SK-N-SH (cell line): ENCODE measurements at regions not wholly inside any gene's neighbourhood (a gene's known extent, or its start where the extent isn't known, plus 50 kb on each side); places are given as distances from the start of the nearest gene placed in this dataset.

Experiments
- CTCF ChIA-PET: fragments of 300-600, 350-600 bp; formaldehyde crosslinking; extraction: SDS; loops from one replicate; lab custom pipeline; 2021; lab: Yijun Ruan, JAX
- POLR2A ChIA-PET: fragments of 350-600 bp; sonication (Branson Sonifier 250); formaldehyde crosslinking; extraction: SDS; loops from one replicate; lab custom pipeline; 2020; ENCODE audit warnings: antibody characterized with exemption, inconsistent platforms; lab: Yijun Ruan, JAX
- DNase-seq: peaks from one replicate; pipeline ENCODE4 v3.0.0; 2012
- H2AFZ ChIP-seq: fragments of 200-600 bp; sonication (generic); 2 replicates; pipeline ENCODE4 v1.8.1; 2016; ENCODE audit warnings: antibody characterized with exemption, mild to moderate bottlenecking, low read depth
- H3F3A ChIP-seq: fragments of 200-600 bp; sonication (generic); replicated peaks from 2 replicates; pipeline ENCODE3; 2016; ENCODE audit warnings: antibody characterized with exemption, mild to moderate bottlenecking; ENCODE audit not compliant: insufficient read depth
- H3K27ac ChIP-seq, 2 experiments: fragments of 200-500 bp in 1 of 2; fragments of 200-600 bp in 1 of 2; sonication (Bioruptor generic) in 1 of 2; sonication (generic), shearing (Covaris generic) in 1 of 2; 2 replicates each; pipeline versions ENCODE4 v1.5.1 to v1.6.1; 2014 to 2016; ENCODE audit warnings: low read depth in 2 of 2, inconsistent platforms in 1 of 2, low read length in 1 of 2, mild to moderate bottlenecking in 1 of 2, mixed read lengths in 1 of 2
- H3K27me3 ChIP-seq: fragments of 200-600 bp; sonication (generic), shearing (Covaris generic); 2 replicates; pipeline ENCODE4 v1.6.1; 2016; ENCODE audit warnings: mixed run types; ENCODE audit not compliant: insufficient read depth
- H3K36me3 ChIP-seq, 2 experiments: fragments of 200-500 bp in 1 of 2; fragments of 200-600 bp in 1 of 2; sonication (Bioruptor generic) in 1 of 2; sonication (generic) in 1 of 2; replicated peaks in 1 of 2; 2 replicates each; pipeline versions ENCODE3 to v1.5.1; 2014 to 2016; ENCODE audit warnings: low read length in 1 of 2, mild to moderate bottlenecking in 1 of 2; ENCODE audit not compliant: insufficient read depth in 2 of 2, control insufficient read depth in 1 of 2
- H3K4me1 ChIP-seq, 2 experiments: fragments of 200-500 bp in 1 of 2; fragments of 200-600 bp in 1 of 2; sonication (Bioruptor generic) in 1 of 2; sonication (generic), shearing (Covaris generic) in 1 of 2; 2 replicates each; pipeline versions ENCODE4 v1.5.1 to v1.6.1; 2014 to 2016; ENCODE audit warnings: low read depth in 1 of 2, low read length in 1 of 2, mixed run types in 1 of 2; ENCODE audit not compliant: insufficient read depth in 2 of 2, control insufficient read depth in 1 of 2
- H3K4me2 ChIP-seq: fragments of 200-600 bp; sonication (generic), shearing (Covaris generic); 2 replicates; pipeline ENCODE4 v1.6.1; 2017; ENCODE audit warnings: mixed run types
- H3K4me3 ChIP-seq, 2 experiments: fragments of 200-500 bp in 1 of 2; fragments of 200-600 bp in 1 of 2; sonication (Bioruptor generic) in 1 of 2; sonication (generic), shearing (Covaris generic) in 1 of 2; 2 replicates each; pipeline versions ENCODE4 v1.5.1 to v1.8.1; 2014 to 2016; ENCODE audit warnings: low read depth in 2 of 2, inconsistent platforms in 1 of 2, low read length in 1 of 2, mild to moderate bottlenecking in 1 of 2, mixed read lengths in 1 of 2, moderate library complexity in 1 of 2
- H3K79me2 ChIP-seq: fragments of 200-600 bp; sonication (generic); 2 replicates; pipeline ENCODE4 v1.8.1; 2017; ENCODE audit warnings: mild to moderate bottlenecking; ENCODE audit not compliant: insufficient read depth
- H3K9ac ChIP-seq: fragments of 200-600 bp; sonication (generic); 2 replicates; pipeline ENCODE4 v1.6.1; 2017; ENCODE audit warnings: mixed run types
- H3K9me2 ChIP-seq: fragments of 200-600 bp; sonication (generic); 2 replicates; pipeline ENCODE4 v1.6.1; 2017; ENCODE audit warnings: mixed run types
- H3K9me3 ChIP-seq: fragments of 200-600 bp; sonication (generic); 2 replicates; pipeline ENCODE4 v1.6.1; 2017; ENCODE audit warnings: mixed run types, mild to moderate bottlenecking, moderate library complexity
- H4K20me1 ChIP-seq: fragments of 200-600 bp; sonication (generic); 2 replicates; pipeline ENCODE4 v1.6.1; 2017; ENCODE audit warnings: mild to moderate bottlenecking, mixed run types; ENCODE audit not compliant: insufficient read depth
- CHD2 ChIP-seq: fragments of 150-350 bp; IDR thresholded peaks from 2 replicates; pipeline ENCODE4 v1.6.1; 2018; ENCODE audit warnings: low read length; ENCODE audit not compliant: partially characterized antibody
- EP300 ChIP-seq, 2 experiments: IDR thresholded peaks; 2 replicates each; pipeline versions ENCODE4 v1.4.0 to v1.6.1; 2012; ENCODE audit warnings: borderline replicate concordance in 1 of 2, low read depth in 1 of 2, low read length in 1 of 2
- FOSL2 ChIP-seq: IDR thresholded peaks from 2 replicates; pipeline ENCODE4 v1.4.0; 2012; ENCODE audit warnings: low read depth, mild to moderate bottlenecking, moderate library complexity, borderline replicate concordance
- FOXJ3 ChIP-seq: sonication (generic); formaldehyde crosslinking; IDR thresholded peaks from 2 replicates; pipeline ENCODE4 v1.5.1; 2020; ENCODE audit warnings: mild to moderate bottlenecking, missing genetic modification reagents
- GATA2 ChIP-seq: sonication (generic); formaldehyde crosslinking; IDR thresholded peaks from 2 replicates; pipeline ENCODE4 v1.5.0; 2020; ENCODE audit warnings: mild to moderate bottlenecking, missing genetic modification reagents
- JUND ChIP-seq: IDR thresholded peaks from 2 replicates; pipeline ENCODE4 v1.4.0; 2012
- MXI1 ChIP-seq: IDR thresholded peaks from 2 replicates; pipeline ENCODE4 v1.6.1; 2012; ENCODE audit warnings: mild to moderate bottlenecking, low read depth, low read length, improper control_type of control experiment
- NRF1 ChIP-seq: IDR thresholded peaks from 2 replicates; pipeline ENCODE4 v1.6.1; 2012; ENCODE audit warnings: low read depth, mild to moderate bottlenecking, low read length
- RCOR1 ChIP-seq: fragments of 150-350 bp; IDR thresholded peaks from 2 replicates; pipeline ENCODE4 v1.6.1; 2017; ENCODE audit warnings: antibody characterized with exemption, low read length
- SMC3 ChIP-seq: IDR thresholded peaks from 2 replicates; pipeline ENCODE4 v1.6.1; 2012; ENCODE audit warnings: low read depth, low read length, improper control_type of control experiment
- TEAD4 ChIP-seq: IDR thresholded peaks from 2 replicates; pipeline ENCODE4 v1.4.0; 2012; ENCODE audit warnings: mild to moderate bottlenecking, borderline replicate concordance; ENCODE audit not compliant: insufficient read depth
- YY1 ChIP-seq: IDR thresholded peaks from 2 replicates; pipeline ENCODE4 v1.4.0; 2012; ENCODE audit warnings: low read depth, mild to moderate bottlenecking
- WGBS: methylation state at CpG from one replicate; pipeline ENCODE4 v1.1.6; 2017; ENCODE audit warnings: low lambda C conversion rate; 5-methylcytosine and 5-hydroxymethylcytosine counted together
- TF ChIP-seq, protein P1 (sequence below): fragments of 150-350 bp; IDR thresholded peaks from 2 replicates; pipeline ENCODE4 v1.6.1; 2017; ENCODE audit warnings: antibody characterized with exemption, low read length, low read depth, borderline replicate concordance

DNA sequence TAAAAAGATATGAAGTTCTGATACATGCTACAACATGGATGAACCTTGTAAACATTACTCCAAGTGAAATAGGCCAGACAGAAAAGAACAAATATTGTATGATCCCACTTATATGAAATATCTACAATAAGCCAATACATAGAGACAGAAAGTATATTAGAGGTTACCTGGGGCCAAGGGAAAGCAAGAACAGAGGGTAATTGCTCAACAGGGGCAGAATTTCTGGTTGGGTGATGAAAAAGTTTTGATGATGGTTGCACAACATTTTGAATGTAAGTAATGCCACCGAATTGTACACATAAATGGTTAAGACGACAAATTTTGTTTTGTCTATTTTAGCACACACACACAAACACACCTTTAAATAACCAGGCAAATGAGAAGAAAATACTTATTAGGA lies 268.4 kb downstream of the FOXO1 start:
- WGBS = 85% methylated on average over 2 of the region's 2 CpGs
- ChIA-PET CTCF (interaction anchor here (0.7 kb wide), 1 partner anchor 79 kb away, joined by 3 read pairs; no protein-coding TSS in a partner anchor), POLR2A (no interaction called here)

DNA sequence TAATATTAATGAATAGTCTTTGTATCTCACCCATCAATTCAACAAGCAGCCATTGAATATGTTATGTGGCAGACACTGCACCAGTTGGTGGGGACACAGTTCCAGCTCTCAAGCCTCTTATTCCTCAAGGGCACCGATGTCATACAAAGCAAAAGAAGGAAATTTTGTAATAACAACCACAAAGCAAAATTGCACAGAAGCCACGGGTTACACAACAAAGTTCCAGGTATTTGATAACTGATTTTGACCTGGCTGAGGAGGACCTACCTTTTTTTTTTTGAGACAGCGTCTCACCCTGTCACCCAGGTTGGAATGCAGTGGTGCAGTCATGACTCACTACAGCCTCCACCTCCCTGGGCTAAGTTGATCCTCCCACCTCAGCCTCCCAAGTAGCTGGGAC lies 266.7 kb downstream of the FOXO1 start:
- Histone ChIP-seq H3K9me3 (peaks cover 6% of the 10 kb centered on the region; the same call in 1 of the 2 replicates), H3K27me3 (no peaks in the 10 kb centered on the region), H3F3A (peaks cover 19% of the 10 kb centered on the region)
- no peak for DNase-seq
- TF ChIP-seq EP300 (IDR thresholded peaks at IDR 0.05; ENCODE audit: borderline replicate concordance in 1 of 2, low read depth in 1 of 2, low read length in 1 of 2) (no peak), NRF1 (no peak), JUND (no peak), YY1 (no peak), TEAD4 (no peak), FOXJ3 (CRISPR knock-in tag) (no peak), FOSL2 (no peak), RCOR1 (no peak)
- TF ChIP-seq, all 33 proteins: peak for 0
- Histone ChIP-seq H3K9ac (no peak overlapping the region), H3K4me3 (no peak overlapping the region), H3K27ac (no peak overlapping the region), H3K4me1 (peaks cover 0 to 14% of the 10 kb centered on the region in 2 experiments; a peak in 3 of 4 replicates), H2AFZ (no peak overlapping the region), H3K4me2 (no peak overlapping the region), H3K79me2 (no peaks in the 10 kb centered on the region), H4K20me1 (no peaks in the 10 kb centered on the region), H3K36me3 (no peaks in the 10 kb centered on the region), H3K9me2 (no peaks in the 10 kb centered on the region)
- WGBS = 67% methylated on average over 3 of the region's 3 CpGs
- ChIA-PET CTCF (interaction anchor here (0.6 to 0.8 kb wide), 2 partner anchors 8 to 426 kb away, joined by 3 to 4 read pairs; no protein-coding TSS in a partner anchor), POLR2A (no interaction called here)

More for the DNA sequence above, 268.4 kb downstream of the FOXO1 start:
- no peak overlapping the region for H3K4me3 ChIP-seq
- H3K9me3 ChIP-seq = peaks cover 6% of the 10 kb centered on the region; the same call in 1 of the 2 replicates
- no peak overlapping the region for H3K4me2 ChIP-seq
- no peaks in the 10 kb centered on the region for H3K36me3 ChIP-seq
- peaks cover 19% of the 10 kb centered on the region for H3F3A ChIP-seq
- TF ChIP-seq SMC3 (no peak), TEAD4 (no peak), GATA2 (no peak), RCOR1 (no peak), MXI1 (no peak), CHD2 (no peak)
- TF ChIP-seq, protein P1, sequence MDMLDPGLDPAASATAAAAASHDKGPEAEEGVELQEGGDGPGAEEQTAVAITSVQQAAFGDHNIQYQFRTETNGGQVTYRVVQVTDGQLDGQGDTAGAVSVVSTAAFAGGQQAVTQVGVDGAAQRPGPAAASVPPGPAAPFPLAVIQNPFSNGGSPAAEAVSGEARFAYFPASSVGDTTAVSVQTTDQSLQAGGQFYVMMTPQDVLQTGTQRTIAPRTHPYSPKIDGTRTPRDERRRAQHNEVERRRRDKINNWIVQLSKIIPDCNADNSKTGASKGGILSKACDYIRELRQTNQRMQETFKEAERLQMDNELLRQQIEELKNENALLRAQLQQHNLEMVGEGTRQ = no peak
- H3K9me2 ChIP-seq = no peaks in the 10 kb centered on the region
- no peak overlapping the region for H3K27ac ChIP-seq
- no peak overlapping the region for H2AFZ ChIP-seq
- H3K27me3 ChIP-seq = no peaks in the 10 kb centered on the region
- no peak overlapping the region for H3K9ac ChIP-seq
- H3K79me2 ChIP-seq = no peaks in the 10 kb centered on the region
- H3K4me1 ChIP-seq = peaks cover 0 to 8% of the 10 kb centered on the region in 2 experiments; a peak in 3 of 4 replicates
- no peak for DNase-seq
- no peaks in the 10 kb centered on the region for H4K20me1 ChIP-seq
